KMS-11 (cell line): ENCODE measurements at regions not wholly inside any gene's neighbourhood (a gene's known extent, or its start where the extent isn't known, plus 50 kb on each side); places are given as distances from the start of the nearest gene placed in this dataset.

ENCODE experiments used
- H2AFZ ChIP-seq: fragments of 200-600 bp; sonication (generic); 2 replicates; pipeline ENCODE4 v1.6.1; 2016; ENCODE audit warnings: antibody characterized with exemption, mixed run types, low read depth
- H3K27ac ChIP-seq: fragments of 200-600 bp; sonication (generic); 2 replicates; pipeline ENCODE4 v1.6.1; 2016; ENCODE audit warnings: mild to moderate bottlenecking, mixed run types
- H3K27me3 ChIP-seq: fragments of 200-600 bp; sonication (generic); 2 replicates; pipeline ENCODE4 v1.6.1; 2017; ENCODE audit warnings: mild to moderate bottlenecking, low read depth, mixed run types, moderate library complexity; ENCODE audit not compliant: insufficient read depth
- H3K36me3 ChIP-seq: fragments of 200-600 bp; sonication (generic); 2 replicates; pipeline ENCODE4 v1.6.1; 2017; ENCODE audit warnings: mild to moderate bottlenecking, mixed run types; ENCODE audit not compliant: insufficient read depth
- H3K4me1 ChIP-seq: fragments of 200-600 bp; sonication (generic); 2 replicates; pipeline ENCODE4 v1.6.1; 2016; ENCODE audit warnings: mild to moderate bottlenecking, low read depth, mixed run types; ENCODE audit not compliant: poor library complexity, severe bottlenecking
- H3K4me2 ChIP-seq: fragments of 200-600 bp; sonication (generic); 2 replicates; pipeline ENCODE4 v1.7.0; 2016; ENCODE audit warnings: mild to moderate bottlenecking, mixed run types
- H3K4me3 ChIP-seq: fragments of 200-600 bp; sonication (generic); IDR thresholded peaks from 2 replicates; pipeline ENCODE4 v1.6.1; 2017; ENCODE audit warnings: low read depth, low read length, mixed read lengths; ENCODE audit not compliant: insufficient read depth
- H3K79me2 ChIP-seq: fragments of 200-600 bp; sonication (generic); 2 replicates; pipeline ENCODE4 v1.6.1; 2016; ENCODE audit warnings: low read depth, mixed run types; ENCODE audit not compliant: insufficient read depth
- H3K9ac ChIP-seq: fragments of 200-600 bp; sonication (generic); 2 replicates; pipeline ENCODE4 v1.6.1; 2016; ENCODE audit warnings: mild to moderate bottlenecking, mixed run types
- H4K20me1 ChIP-seq: fragments of 200-600 bp; sonication (generic); 2 replicates; pipeline ENCODE4 v1.6.1; 2016; ENCODE audit warnings: mild to moderate bottlenecking, mixed run types; ENCODE audit not compliant: insufficient read depth
- TF ChIP-seq, protein P1 (sequence below): fragments of 200-600 bp; sonication (generic); conservative IDR thresholded peaks from 2 replicates; pipeline ENCODE4 v1.6.1; 2017; ENCODE audit warnings: low read depth, mild to moderate bottlenecking, antibody characterized with exemption, low read length, moderate library complexity, mixed read lengths

DNA sequence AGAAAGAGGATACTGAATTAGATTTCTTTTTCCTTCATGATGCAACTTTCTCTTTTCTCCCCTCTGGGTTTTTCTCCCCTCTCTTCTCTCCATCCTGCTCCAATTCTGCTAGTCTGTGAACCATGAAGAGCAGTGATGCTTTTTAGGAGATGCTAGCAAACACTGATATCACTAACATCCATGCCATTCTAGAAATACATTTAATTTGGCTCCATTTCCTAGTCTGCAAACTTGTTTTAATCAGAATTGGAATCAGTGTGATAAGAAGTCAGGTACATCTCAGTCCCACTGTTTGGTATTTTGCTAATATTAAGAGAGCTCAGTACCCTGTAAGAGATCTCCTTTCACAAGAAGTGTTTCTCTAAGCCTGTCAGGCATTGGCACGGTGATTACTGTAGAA, 437.1 kb downstream of the RWDD3 start:
- Histone ChIP-seq H3K36me3 (no peaks in the 10 kb centered on the region), H3K4me2 (no peak overlapping the region), H3K27ac (no peak overlapping the region), H4K20me1 (no peaks in the 10 kb centered on the region), H2AFZ (no peak overlapping the region), H3K9ac (no peak overlapping the region), H3K79me2 (no peaks in the 10 kb centered on the region), H3K4me3 (no peak overlapping the region), H3K4me1 (no peaks in the 10 kb centered on the region), H3K27me3 (no peaks in the 10 kb centered on the region)
- TF ChIP-seq, protein P1, sequence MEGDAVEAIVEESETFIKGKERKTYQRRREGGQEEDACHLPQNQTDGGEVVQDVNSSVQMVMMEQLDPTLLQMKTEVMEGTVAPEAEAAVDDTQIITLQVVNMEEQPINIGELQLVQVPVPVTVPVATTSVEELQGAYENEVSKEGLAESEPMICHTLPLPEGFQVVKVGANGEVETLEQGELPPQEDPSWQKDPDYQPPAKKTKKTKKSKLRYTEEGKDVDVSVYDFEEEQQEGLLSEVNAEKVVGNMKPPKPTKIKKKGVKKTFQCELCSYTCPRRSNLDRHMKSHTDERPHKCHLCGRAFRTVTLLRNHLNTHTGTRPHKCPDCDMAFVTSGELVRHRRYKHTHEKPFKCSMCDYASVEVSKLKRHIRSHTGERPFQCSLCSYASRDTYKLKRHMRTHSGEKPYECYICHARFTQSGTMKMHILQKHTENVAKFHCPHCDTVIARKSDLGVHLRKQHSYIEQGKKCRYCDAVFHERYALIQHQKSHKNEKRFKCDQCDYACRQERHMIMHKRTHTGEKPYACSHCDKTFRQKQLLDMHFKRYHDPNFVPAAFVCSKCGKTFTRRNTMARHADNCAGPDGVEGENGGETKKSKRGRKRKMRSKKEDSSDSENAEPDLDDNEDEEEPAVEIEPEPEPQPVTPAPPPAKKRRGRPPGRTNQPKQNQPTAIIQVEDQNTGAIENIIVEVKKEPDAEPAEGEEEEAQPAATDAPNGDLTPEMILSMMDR = no peak

DNA sequence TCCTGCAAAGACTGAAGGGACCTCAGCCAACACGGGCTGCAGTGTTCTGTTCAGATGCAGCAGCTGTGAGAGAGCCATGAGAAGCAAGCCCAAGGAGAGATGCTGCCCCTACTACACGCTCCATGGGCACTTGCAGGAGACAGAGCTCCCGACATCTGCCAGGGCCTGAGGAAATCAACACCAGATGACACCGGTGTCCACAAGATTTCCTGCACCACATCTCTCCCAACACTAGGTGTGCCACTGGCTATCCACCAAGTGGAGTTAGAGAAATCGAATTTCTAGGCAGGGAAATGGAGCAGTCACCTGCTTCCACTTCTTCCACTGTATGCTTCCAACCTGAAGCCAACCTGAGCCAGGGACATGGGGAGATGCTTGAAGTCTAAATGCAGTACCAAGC, 445.3 kb downstream of the RWDD3 start:
- Histone ChIP-seq H4K20me1 (no peaks in the 10 kb centered on the region), H2AFZ (no peak overlapping the region), H3K4me2 (no peak overlapping the region), H3K4me3 (no peak overlapping the region), H3K27me3 (no peaks in the 10 kb centered on the region), H3K27ac (no peak overlapping the region), H3K9ac (no peak overlapping the region), H3K79me2 (no peaks in the 10 kb centered on the region), H3K4me1 (no peaks in the 10 kb centered on the region), H3K36me3 (no peaks in the 10 kb centered on the region)
- TF ChIP-seq, protein P1 = no peak

DNA sequence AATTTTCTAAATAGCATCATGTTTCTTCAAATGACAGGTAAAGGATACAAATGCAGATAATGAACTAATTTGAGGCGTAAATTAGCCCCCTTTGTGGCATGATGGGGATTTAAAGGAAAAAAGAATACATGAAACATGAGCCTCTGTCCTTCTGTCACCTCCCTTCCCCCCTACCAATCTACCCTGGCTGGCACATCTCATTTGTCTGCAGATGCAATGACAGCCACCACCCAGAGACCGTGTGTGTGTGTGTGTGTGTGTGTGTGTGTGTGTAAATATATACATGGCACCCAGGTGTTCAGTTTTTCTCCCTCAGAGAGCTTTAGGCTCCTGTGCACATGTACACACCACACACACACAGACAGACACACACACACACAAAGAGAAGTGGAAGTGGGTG, 451.1 kb downstream of the RWDD3 start:
- Histone ChIP-seq H3K27ac (no peak overlapping the region), H2AFZ (no peak overlapping the region), H3K27me3 (no peaks in the 10 kb centered on the region), H3K9ac (no peak overlapping the region), H4K20me1 (no peaks in the 10 kb centered on the region), H3K4me3 (no peak overlapping the region), H3K79me2 (no peaks in the 10 kb centered on the region), H3K4me1 (no peaks in the 10 kb centered on the region), H3K4me2 (no peak overlapping the region), H3K36me3 (no peaks in the 10 kb centered on the region)
- TF ChIP-seq, protein P1 = no peak

DNA sequence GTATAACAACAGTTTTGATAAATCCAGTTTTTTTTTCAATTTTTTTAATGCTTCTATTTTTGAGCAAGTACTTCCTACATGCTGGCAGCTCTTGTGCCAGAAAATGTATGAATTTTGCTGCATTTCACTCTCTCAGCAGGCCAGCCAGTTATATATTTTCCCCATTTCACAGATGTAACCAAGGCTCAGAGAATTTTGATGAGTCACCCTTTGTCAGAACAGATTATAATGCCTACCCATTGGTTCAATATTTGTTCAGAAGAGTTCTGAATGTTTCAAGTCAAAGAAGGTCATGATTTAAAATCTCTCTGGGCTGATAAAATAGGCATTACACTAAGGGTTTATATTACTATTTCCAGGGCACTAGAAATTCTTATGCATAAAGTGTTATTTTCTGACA, 452.2 kb downstream of the RWDD3 start:
- no peak overlapping the region for H3K9ac ChIP-seq
- TF ChIP-seq, protein P1 = no peak
- H3K4me1 ChIP-seq = no peaks in the 10 kb centered on the region
- H3K27me3 ChIP-seq = no peaks in the 10 kb centered on the region
- no peak overlapping the region for H3K4me2 ChIP-seq
- H3K79me2 ChIP-seq = no peaks in the 10 kb centered on the region
- no peaks in the 10 kb centered on the region for H3K36me3 ChIP-seq
- H4K20me1 ChIP-seq = no peaks in the 10 kb centered on the region
- H2AFZ ChIP-seq = no peak overlapping the region
- H3K4me3 ChIP-seq = no peak overlapping the region
- H3K27ac ChIP-seq = no peak overlapping the region
